H9 (cell line): ENCODE measurements at regions not wholly inside any gene's neighbourhood (a gene's known extent, or its start where the extent isn't known, plus 50 kb on each side); places are given as distances from the start of the nearest gene placed in this dataset.

Experiments used
- DNase-seq: peaks from one replicate; pipeline ENCODE4 v3.0.0-alpha.2; 2017
- H2AFZ ChIP-seq: one replicate; pipeline ENCODE4 v1.6.1; 2013; ENCODE audit warnings: mild to moderate bottlenecking, low read length, control low read depth, moderate library complexity
- H2AK5ac ChIP-seq: 2 replicates; pipeline ENCODE4 v1.6.1; 2013; ENCODE audit warnings: low read length, control low read depth, mixed read lengths; ENCODE audit not compliant: insufficient read length
- H2BK120ac ChIP-seq: one replicate; pipeline ENCODE4 v1.6.1; 2013; ENCODE audit warnings: low read depth, mild to moderate bottlenecking, low read length, control low read depth, inconsistent platforms; ENCODE audit not compliant: poor library complexity, severe bottlenecking
- H2BK12ac ChIP-seq: 2 replicates; pipeline ENCODE4 v1.6.1; 2013; ENCODE audit warnings: low read length, control low read depth, mixed read lengths, low read depth; ENCODE audit not compliant: insufficient read length
- H2BK15ac ChIP-seq: 2 replicates; pipeline ENCODE4 v1.6.1; 2013; ENCODE audit warnings: low read depth, low read length, control low read depth
- H2BK20ac ChIP-seq: one replicate; pipeline ENCODE4 v1.6.1; 2013; ENCODE audit warnings: low read depth, mild to moderate bottlenecking, low read length, control low read depth, inconsistent platforms; ENCODE audit not compliant: poor library complexity, severe bottlenecking
- H2BK5ac ChIP-seq: 2 replicates; pipeline ENCODE4 v1.6.1; 2013; ENCODE audit warnings: low read length, control low read depth, mixed read lengths; ENCODE audit not compliant: insufficient read length
- H3K14ac ChIP-seq: 2 replicates; pipeline ENCODE4 v1.6.1; 2013; ENCODE audit warnings: low read length, control low read depth; ENCODE audit not compliant: insufficient read depth
- H3K18ac ChIP-seq: 2 replicates; pipeline ENCODE4 v1.6.1; 2013; ENCODE audit warnings: low read depth, mild to moderate bottlenecking, mixed read lengths, low read length, control low read depth; ENCODE audit not compliant: insufficient read length
- H3K23ac ChIP-seq: 2 replicates; pipeline ENCODE4 v1.6.1; 2013; ENCODE audit warnings: low read length, control low read depth, mixed read lengths, low read depth; ENCODE audit not compliant: insufficient read length
- H3K23me2 ChIP-seq: 2 replicates; pipeline ENCODE4 v1.6.1; 2013; ENCODE audit warnings: low read depth, mild to moderate bottlenecking, mixed read lengths, low read length, control low read depth; ENCODE audit not compliant: insufficient read length, poor library complexity, severe bottlenecking
- H3K27ac ChIP-seq: 2 replicates; pipeline ENCODE4 v1.5.1; 2013; ENCODE audit warnings: low read length, control low read depth, mixed read lengths, low read depth; ENCODE audit not compliant: insufficient read length
- H3K27me3 ChIP-seq: 2 replicates; pipeline ENCODE4 v1.6.1; 2013; ENCODE audit warnings: low read length, control low read depth, inconsistent platforms; ENCODE audit not compliant: insufficient read depth
- H3K4ac ChIP-seq: 2 replicates; pipeline ENCODE4 v1.6.1; 2013; ENCODE audit warnings: low read depth, mild to moderate bottlenecking, control low read depth, inconsistent platforms, low read length, moderate library complexity
- H3K4me1 ChIP-seq: 2 replicates; pipeline ENCODE4 v1.6.1; 2013; ENCODE audit warnings: low read length, control low read depth, inconsistent platforms; ENCODE audit not compliant: insufficient read depth
- H3K4me2 ChIP-seq: 2 replicates; pipeline ENCODE4 v1.6.1; 2013; ENCODE audit warnings: low read length, control low read depth, mixed read lengths; ENCODE audit not compliant: insufficient read length, insufficient read depth
- H3K56ac ChIP-seq: 2 replicates; pipeline ENCODE4 v1.6.1; 2013; ENCODE audit warnings: low read depth, mild to moderate bottlenecking, mixed read lengths, low read length, control low read depth; ENCODE audit not compliant: insufficient read length
- H3K79me1 ChIP-seq: 2 replicates; pipeline ENCODE4 v1.6.1; 2013; ENCODE audit warnings: low read depth, mild to moderate bottlenecking, moderate library complexity, low read length, control low read depth, inconsistent platforms; ENCODE audit not compliant: insufficient read depth, poor library complexity, severe bottlenecking
- H3K79me2 ChIP-seq: 2 replicates; pipeline ENCODE4 v1.6.1; 2013; ENCODE audit warnings: low read length, control low read depth, inconsistent platforms; ENCODE audit not compliant: insufficient read depth
- H3K9ac ChIP-seq: 2 replicates; pipeline ENCODE4 v1.6.1; 2013; ENCODE audit warnings: low read length, control low read depth, mixed read lengths; ENCODE audit not compliant: insufficient read length; ENCODE audit errors: extremely low read depth
- H3K9me3 ChIP-seq: one replicate; pipeline ENCODE4 v1.6.1; 2013; ENCODE audit warnings: low read depth, low read length, inconsistent platforms; ENCODE audit not compliant: control insufficient read depth
- H3T11ph ChIP-seq: one replicate; pipeline ENCODE4 v1.6.1; 2013; ENCODE audit warnings: mild to moderate bottlenecking, low read length, control low read depth, inconsistent platforms
- H4K20me1 ChIP-seq: one replicate; pipeline ENCODE4 v1.6.1; 2013; ENCODE audit not compliant: control insufficient read depth, insufficient read length, insufficient read depth
- H4K5ac ChIP-seq: 2 replicates; pipeline ENCODE4 v1.6.1; 2013; ENCODE audit warnings: low read depth, mild to moderate bottlenecking, mixed read lengths, low read length, control low read depth; ENCODE audit not compliant: insufficient read length
- H4K8ac ChIP-seq: replicated peaks from 2 replicates; pipeline ENCODE4 v1.6.1; 2013; ENCODE audit warnings: low read length, control low read depth, mixed read lengths, low read depth; ENCODE audit not compliant: insufficient read length
- H4K91ac ChIP-seq: 2 replicates; pipeline ENCODE4 v1.6.1; 2013; ENCODE audit warnings: low read depth, mild to moderate bottlenecking, moderate library complexity, mixed read lengths, low read length, control low read depth; ENCODE audit not compliant: insufficient read length
- H3K27ac Mint-ChIP-seq, 3 experiments: 2 replicates in 2 of 3; 3 replicates in 1 of 3; pipeline ENCODE4 v1.8.0; 2020 to 2021; ENCODE audit warnings: mixed read lengths in 3 of 3, mild to moderate bottlenecking in 1 of 3, moderate library complexity in 1 of 3
- H3K27me3 Mint-ChIP-seq: 2 replicates; pipeline ENCODE4 v1.8.0; 2021; ENCODE audit warnings: low read depth, mild to moderate bottlenecking, moderate library complexity, mixed read lengths
- H3K36me3 Mint-ChIP-seq, 3 experiments: 2 replicates in 2 of 3; 3 replicates in 1 of 3; pipeline ENCODE4 v1.8.0; 2020 to 2021; ENCODE audit warnings: low read depth in 3 of 3, mixed read lengths in 3 of 3; ENCODE audit not compliant: insufficient read depth in 1 of 3
- H3K4me1 Mint-ChIP-seq, 2 experiments: 2 replicates each; pipeline ENCODE4 v1.8.0; 2020; ENCODE audit warnings: mixed read lengths in 2 of 2
- H3K4me3 Mint-ChIP-seq, 2 experiments: 2 replicates in 1 of 2; 3 replicates in 1 of 2; pipeline ENCODE4 v1.8.0; 2020 to 2021; ENCODE audit warnings: mild to moderate bottlenecking in 2 of 2, mixed read lengths in 2 of 2, moderate library complexity in 1 of 2
- H3K9me3 Mint-ChIP-seq, 2 experiments: 2 replicates in 1 of 2; 3 replicates in 1 of 2; pipeline ENCODE4 v1.8.0; 2020; ENCODE audit warnings: mild to moderate bottlenecking in 2 of 2, mixed read lengths in 2 of 2, moderate library complexity in 1 of 2
- CTCF ChIP-seq: fragments of 200-600 bp; sonication (generic); conservative IDR thresholded peaks from 3 replicates; pipeline ENCODE4 v1.8.0; 2021; ENCODE audit warnings: antibody characterized with exemption, mild to moderate bottlenecking
- whole genome bisulfite sequencing: extraction: QIAGEN DNeasy Blood & Tissue Kit; methylation state at CpG from one replicate; pipeline ENCODE4 v1.1.7; 2013; ENCODE audit warnings: missing lambda C conversion rate, low lambda C conversion rate, mixed read lengths; ENCODE audit not compliant: insufficient read length; ENCODE audit errors: extremely low coverage; 5-methylcytosine and 5-hydroxymethylcytosine counted together

- no peak overlapping the region for H3K56ac ChIP-seq
- no peak for DNase-seq
- no peak overlapping the region for H3K9ac ChIP-seq
- no peak overlapping the region for H2BK12ac ChIP-seq
- no peak overlapping the region for H3K23ac ChIP-seq
- no peak overlapping the region for H2BK5ac ChIP-seq
- no peak overlapping the region for H3K14ac ChIP-seq
- H2BK20ac ChIP-seq, result no peak overlapping the region
- H3K4me1 Mint-ChIP-seq, result peaks cover 22 to 34% of the 10 kb centered on the region in 2 experiments
- no peaks in the 10 kb centered on the region for H3K23me2 ChIP-seq
- no peaks in the 10 kb centered on the region for H3K79me2 ChIP-seq
- H3K79me1 ChIP-seq, result no peaks in the 10 kb centered on the region
- peak overlapping the region; percentile 17 for H2AFZ ChIP-seq
- no peaks in the 10 kb centered on the region for H3K9me3 ChIP-seq
- no peak overlapping the region for H3K4me3 Mint-ChIP-seq
- no peak overlapping the region for H3K4me2 ChIP-seq
- no peaks in the 10 kb centered on the region for H4K20me1 ChIP-seq
- no peaks in the 10 kb centered on the region; the same call in 1 of the 2 replicates for H3K4me1 ChIP-seq
- no CpG with 5 or more reads among the region's 2 CpGs for WGBS
- H3K4ac ChIP-seq, result no peak overlapping the region
- H3K27me3 ChIP-seq, result no peaks in the 10 kb centered on the region
- no peak overlapping the region for H2BK120ac ChIP-seq
- peaks cover 0 to 14% (median 2%) of the 10 kb centered on the region in 3 experiments; a peak in 5 of 7 replicates for H3K36me3 Mint-ChIP-seq
- no peak overlapping the region for H2AK5ac ChIP-seq
- H4K91ac ChIP-seq, result no peak overlapping the region
- no peak overlapping the region for H3K18ac ChIP-seq
- H4K8ac ChIP-seq, result no peak overlapping the region
- H3K27ac Mint-ChIP-seq, result peak overlapping the region; percentile 0 to 56 (median 2); a peak in 4 of 7 replicates
- H3K9me3 Mint-ChIP-seq, result peaks cover 2 to 3% of the 10 kb centered on the region in 2 experiments; a peak in 2 of 5 replicates
- no peak overlapping the region for H4K5ac ChIP-seq
- H3T11ph ChIP-seq, result no peak overlapping the region
- no peak overlapping the region for H2BK15ac ChIP-seq
- H3K27me3 Mint-ChIP-seq, result no peaks in the 10 kb centered on the region
- H3K27ac ChIP-seq, result no peak overlapping the region
- TF ChIP-seq CTCF, result no peak
Measured at GRCh38 chr5:89698028-89698427, 711.5 kb downstream of the CETN3 start.
